NCI-H69 (cell line): ENCODE measurements at regions not wholly inside any gene's neighbourhood (a gene's known extent, or its start where the extent isn't known, plus 50 kb on each side); places are given as distances from the start of the nearest gene placed in this dataset.

Source experiments
- DNase-seq: peaks from one replicate; lab custom pipeline; 2025; lab: John Stamatoyannopoulos, UW

DNA sequence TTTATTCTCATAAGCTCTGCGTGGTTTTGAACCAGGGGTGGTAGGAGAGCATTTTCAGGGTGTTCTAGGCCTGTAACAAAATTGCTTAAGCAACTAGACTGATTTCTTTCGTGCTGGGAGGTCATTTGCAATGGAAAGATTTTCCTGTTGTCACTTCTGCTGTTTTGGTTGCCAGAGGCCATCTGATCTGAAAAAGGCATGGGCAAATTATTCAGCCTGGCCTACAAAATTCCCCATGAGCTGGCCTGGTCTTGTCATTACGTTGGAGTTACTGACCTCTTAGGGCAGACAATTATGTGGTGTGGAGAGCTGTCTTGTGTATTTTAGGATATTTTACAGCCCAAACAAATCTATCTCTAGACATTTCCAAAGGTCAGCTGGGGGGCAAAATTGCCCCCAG is 444.4 kb upstream of the DAB1 start:
- no peak for DNase-seq

DNA sequence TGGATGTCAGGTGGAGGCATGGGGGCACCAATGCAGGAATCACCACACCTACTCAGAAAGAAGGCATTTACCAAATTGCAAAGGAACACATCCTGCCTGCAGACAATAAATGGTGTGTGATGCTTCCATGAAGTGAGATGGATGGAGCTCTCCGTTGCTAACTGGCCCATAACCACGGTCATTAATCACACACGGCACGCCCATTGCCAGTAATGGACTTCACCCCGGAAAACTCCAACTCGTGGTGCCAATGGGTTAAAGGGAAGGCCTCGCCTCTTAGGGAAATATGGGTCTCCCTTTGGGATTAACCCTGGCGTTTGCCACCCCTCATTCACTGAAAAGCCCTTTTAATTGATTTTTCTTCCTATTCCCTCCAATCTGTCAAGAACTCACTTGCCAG is 443.1 kb upstream of the DAB1 start:
- no peak for DNase-seq

DNA sequence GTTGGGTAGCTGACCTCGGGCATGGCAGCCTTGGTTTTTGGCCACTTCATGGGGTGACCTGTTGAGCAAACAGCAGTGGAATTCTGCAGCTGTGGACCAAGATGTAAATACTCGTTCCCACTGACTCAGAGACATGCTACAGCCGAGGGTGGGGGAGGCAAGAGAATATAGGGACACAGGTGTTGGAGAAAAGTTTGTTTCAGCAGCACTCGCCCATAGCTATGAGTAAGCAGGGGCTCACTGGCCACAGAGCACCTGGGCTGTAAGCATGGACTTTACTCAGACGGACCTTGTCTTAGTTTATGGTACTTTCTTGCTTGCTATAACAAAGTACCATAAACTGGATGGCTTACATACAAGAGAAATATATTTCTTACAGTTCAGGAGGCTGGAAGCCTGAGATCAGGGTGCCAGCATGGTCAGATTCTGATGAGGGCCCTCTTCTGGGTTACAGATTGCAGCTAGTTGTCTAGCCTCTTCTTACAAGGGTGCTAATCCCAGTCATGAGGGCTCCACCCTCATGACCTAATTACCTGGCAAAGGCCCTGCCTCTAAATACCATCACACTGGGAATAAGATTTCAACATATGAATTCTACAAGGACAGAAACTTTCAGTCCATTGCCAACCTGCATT is 437.2 kb upstream of the DAB1 start:
- no peak for DNase-seq

DNA sequence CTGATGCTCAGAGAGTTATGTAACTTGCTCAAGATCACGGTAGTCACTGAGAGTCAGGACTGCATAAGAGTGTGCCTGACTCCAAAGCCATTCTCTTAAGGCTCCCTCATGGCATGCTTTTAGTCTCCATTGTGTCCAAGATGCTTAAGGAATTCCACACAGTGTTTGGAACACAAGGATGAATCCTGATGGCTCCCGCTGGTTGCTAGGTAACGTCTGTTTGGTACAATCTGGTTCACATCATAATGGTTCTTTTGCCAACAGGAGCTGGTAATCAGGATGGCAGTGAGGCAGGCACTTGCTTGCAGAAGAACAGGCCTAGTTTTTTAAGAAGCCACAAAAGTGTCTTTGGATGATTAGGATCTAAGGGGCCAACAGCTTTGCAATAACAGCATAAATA is 436.5 kb upstream of the DAB1 start:
- no peak for DNase-seq

DNA sequence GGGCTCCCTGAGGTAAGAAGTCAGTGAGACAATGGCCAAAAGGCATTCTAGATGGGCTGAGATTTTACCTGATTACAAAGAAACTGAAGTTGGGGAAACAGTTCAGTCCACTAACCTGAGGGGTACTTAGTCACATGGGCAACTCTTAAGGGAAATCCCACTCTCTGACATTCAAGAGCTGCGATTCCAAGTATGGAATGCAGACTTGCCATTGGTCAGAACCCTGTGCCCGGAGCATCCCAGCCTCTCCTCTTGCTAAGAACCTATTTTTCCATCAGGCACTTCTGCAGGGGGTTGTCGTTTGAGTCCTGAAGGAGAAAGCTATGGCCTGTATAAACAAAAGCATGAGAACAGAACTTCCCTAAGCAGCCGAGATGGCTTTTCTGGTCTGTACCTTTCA is 434.9 kb upstream of the DAB1 start:
- DNase-seq, result no peak

DNA sequence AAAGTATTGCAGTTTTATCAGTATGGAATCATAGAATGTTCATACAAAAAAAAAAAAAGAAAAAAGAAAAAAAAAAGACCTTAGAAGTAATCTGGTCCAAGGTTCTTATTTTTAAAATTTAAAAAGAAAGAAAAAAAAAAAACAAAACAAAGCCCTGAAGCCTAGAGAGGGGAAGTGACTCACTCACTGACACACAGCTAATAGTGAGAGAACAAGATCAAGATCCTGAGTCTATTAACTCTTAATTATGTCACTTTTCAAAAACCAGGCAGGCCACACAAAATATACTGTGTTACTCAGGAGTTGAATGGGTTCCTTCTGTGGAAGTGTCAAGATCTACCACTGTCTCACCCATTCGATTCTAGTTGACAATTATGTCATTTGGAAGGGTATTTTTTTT is 433.9 kb upstream of the DAB1 start:
- DNase-seq, result no peak

DNA sequence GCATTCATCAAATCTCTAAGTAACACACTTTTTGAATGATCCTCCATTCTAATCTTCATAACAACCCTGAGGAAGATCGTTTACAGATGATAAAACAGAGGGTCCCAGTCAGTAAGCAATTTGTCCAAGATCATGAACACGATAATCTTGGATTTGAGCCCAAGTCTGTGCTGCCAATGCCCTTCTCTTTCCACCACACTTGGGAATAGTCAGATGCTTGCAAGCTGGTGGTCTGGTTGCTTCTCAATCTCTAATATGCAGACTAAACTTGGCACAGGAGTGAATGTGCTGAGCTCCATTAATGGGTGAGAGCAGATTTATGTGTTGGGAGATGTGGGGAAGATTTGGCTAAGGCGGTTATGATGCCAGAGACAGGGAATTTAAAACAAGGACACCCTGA is 430.6 kb upstream of the DAB1 start:
- DNase-seq, result no peak

DNA sequence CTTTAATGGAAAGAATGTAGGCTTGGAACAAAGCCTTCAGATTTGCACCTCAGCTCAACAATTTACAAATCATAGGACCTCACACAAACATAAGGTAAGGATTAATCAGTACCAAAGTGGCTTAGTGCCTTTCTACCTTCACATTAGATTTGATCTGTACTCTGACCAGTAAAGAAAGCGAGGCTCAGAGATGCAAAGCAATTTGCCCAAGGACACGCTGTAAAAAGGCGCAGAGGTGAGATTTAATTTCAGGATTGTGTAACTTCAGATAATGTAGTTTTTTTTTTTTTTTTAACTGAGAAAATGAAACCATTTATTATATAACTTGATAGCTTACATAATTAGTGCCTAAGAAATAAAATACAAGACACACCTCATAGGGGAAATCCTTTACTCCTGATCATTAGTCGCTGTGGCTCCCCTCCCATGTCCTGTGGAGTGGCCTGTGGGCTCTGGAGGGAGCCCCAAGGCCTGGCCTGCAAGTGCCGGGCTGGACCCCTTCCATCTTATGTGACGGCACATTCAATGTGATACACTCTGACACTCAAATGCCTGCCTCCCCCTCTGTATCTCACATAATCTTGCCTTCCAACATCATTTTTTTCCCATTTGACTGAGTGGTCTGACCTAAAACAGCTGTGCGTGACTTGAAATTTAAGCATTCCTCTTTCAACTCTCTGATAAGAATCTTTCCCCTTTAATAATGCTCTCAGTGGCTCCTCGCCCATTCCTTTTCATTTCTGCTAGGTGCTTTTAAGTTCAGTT is 426.5 kb upstream of the DAB1 start:
- DNase-seq, result no peak

DNA sequence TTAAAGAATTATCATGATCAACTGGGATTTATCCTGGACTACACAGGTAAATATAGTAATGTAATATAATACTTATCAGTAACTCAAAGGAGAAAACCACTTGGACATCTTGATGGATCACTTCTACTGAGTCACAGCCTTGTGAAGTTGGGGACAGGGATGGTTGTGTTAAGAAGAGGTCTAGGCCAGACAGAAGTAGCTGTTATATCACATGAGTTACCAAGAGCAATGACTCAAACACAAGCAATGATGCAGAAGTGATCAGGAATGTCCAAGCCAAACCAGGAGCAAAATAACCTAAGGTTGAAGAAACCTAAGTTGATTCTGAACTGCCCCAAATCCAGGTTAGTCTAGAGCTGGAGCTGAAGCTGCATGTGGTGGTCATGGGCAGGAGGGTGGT is 424.5 kb upstream of the DAB1 start:
- no peak for DNase-seq

DNA sequence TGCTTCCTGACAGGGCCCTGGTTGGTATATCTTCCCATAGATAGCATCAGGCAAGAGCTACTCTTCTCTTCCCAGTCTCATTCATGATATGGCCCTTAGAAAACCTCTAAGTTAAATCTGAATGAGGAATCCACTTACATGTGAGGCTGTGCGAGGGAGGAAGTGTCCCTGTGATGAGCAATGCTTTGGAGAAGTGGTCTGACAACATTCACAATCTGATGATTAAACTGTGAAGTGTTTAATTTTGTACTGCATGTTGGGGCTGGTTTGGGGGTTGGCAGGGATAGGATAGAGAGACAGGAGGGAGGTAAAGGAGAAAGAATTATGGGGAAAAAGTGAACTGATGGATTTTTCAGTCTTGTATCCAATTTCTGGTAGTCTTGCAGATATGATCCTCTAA is 421.2 kb upstream of the DAB1 start:
- no peak for DNase-seq

DNA sequence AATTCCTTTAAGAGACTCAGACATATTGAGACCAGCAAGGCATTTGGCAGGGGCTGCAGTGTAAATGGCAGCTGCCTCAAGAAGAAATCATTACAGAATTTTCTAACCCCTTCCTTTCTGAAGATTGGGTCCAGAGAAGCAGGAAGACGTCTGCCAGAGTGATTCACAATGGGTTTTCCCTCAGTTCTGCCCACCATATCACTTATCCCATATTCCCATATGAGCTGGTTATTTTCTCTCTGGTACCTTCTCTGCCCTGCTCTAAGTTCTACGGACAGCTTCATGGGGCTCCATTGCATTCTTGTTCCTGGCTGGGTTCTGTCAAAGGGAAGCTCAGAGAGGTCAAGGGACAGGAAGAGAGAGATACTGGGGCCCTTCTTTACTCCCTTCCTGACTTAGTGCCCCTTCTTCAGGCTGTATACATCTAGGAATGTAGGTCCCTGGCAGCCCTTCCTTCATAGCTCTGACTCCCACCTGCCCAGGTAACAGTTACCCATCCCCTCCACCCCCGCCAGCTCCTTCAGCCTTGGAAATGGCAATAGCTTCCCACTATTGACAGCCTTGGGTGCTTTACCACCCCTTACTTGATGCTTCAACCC is 420.6 kb upstream of the DAB1 start:
- no peak for DNase-seq

DNA sequence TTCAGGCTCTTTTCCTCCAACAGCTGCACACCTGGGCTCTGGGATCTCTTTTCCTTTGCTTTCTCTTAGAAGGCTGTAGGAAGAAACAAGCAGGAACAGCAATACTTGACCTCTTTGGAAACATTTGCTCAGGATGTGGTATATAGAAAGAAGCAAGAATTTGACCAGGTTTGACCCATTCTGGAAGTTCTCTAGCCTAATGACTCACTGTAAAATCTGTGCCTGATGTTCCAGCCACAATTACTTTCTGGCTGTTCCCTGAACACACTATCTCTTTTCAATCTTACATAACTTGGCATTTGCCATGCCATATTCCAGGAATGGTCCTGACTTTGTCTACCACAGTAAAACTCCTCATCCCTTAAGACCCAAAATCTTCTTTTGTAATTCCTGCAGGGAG is 419.9 kb upstream of the DAB1 start:
- DNase-seq, result no peak

DNA sequence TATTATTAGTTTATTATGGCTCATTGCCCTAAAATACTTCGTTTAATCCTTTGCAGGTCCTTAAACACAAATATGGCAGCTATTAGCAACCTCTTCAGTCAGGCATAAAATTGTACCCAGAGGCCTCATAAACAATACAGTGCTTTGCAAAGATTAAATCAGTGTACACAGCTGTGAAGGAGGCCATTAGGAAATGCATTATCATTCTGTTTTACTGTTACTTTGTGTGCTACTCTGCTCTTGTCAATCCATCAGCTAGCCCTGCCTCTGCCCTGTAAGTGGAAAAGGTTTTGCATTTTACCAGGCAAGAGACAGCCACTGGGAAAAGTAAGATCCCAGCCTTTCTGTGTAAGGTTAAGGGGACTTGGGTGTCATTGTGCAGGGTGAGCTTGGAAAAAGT is 415.7 kb upstream of the DAB1 start:
- DNase-seq, result no peak

DNA sequence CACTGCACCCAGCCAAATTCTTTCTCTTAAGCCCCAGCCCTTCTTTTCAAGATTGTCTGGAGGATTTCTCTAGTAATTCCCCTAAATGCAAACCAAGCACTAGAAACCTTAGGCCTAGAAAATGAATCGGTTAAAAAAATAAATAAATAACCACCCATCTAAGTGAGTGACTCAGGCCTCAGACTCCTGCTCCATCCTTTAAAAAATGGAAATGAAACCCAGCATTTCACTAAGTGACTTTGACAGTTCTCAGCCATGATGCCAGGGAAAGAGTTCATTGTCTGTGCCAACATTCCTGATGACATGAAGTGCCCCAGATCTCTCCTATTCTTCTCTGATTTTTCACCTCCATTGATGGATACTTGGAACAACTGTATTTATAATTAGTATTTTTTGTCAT is 415.2 kb upstream of the DAB1 start:
- DNase-seq, result no peak

DNA sequence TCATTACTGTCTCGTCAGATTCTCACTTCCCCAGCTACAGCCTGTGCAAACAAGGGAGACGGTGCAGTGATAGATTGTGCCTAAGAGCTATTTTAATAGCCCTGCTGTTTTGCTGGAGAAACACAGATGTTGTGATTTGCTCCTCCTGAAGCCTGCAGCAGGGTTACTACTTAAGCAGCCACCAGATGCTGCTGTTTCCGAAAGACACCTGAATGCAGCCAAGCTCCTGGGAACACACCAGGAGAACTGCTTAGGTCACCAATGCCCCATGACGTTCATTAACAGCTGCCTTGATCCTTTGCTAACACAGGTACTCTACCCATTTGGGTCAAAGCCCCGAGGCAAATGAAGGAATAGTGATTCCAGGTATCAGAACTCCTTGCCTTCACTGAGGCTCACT is 411.8 kb upstream of the DAB1 start:
- no peak for DNase-seq

DNA sequence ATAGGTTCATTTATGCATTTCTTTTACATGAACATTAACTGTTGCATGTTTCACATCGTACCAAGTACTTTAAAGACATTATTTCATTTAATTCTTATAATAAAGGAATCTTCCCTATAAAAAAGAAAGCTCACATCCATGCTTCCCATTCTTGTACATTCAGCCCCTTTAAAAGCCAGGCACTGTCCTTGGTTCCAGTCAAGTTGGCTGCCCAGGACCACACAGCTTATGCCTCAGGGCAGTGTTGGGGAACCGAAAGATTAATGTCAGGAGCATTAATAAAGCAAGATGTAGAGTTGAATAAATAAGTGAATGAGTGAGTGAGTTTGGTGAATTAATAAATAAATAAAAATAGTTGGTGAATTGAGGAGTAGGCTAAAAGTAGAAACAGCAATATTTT is 409.4 kb upstream of the DAB1 start:
- DNase-seq, result no peak

DNA sequence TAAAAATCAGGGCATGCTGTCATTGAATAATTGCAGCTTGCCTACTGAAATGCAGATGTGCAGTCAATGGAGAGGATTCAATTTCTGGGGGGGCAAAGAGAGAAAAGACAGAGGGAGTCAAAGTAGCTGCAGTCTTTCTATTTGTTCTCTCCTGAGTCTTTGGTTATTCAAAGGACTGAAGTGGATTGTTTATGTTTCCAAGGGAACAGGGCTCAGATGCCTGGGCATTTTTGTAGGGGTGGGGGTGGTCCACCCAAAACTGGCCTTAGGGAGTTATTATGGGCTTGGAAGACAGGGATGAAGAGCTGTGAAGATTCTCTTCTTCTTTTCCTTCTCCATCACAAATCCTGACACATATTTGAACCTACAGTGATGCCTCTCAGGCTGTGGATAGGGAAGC is 408.8 kb upstream of the DAB1 start:
- DNase-seq, result no peak

DNA sequence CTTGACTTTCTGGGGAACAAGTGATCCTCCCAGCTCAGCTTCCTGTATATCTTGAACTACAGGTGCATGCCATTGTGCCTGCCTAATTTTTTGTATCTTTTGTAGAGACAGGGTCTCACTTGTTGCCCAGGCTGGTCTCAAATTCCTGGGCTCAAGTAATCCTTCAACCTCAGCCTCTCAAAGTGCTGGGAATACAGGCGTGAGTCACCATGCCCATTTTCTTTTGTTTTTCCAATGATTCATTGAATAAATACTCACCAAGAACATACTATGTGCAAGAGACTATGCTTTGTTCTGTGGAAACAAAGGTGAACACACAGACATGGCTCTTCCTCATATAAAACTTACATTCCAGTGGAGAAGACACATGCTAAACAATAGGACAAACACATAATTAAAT is 407.8 kb upstream of the DAB1 start:
- no peak for DNase-seq

DNA sequence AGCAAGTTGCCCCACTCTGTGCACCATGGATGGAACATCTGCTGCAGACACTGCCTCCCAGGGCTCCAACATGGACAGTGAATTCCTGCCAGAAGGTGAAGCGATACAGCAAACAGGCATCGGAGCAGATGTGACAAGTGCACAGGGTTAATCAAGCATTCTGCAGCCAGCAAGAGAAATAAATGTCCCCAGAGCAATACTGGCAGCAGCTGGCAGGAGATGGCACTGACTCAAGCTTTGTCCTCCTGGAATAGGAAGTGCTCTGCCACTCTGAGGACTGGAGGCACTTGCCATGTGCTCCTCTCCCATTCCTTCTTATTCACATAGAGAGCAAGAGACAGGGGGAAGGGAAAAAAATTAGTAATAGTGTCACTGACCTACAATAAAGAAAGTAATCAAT is 402.7 kb upstream of the DAB1 start:
- no peak for DNase-seq

DNA sequence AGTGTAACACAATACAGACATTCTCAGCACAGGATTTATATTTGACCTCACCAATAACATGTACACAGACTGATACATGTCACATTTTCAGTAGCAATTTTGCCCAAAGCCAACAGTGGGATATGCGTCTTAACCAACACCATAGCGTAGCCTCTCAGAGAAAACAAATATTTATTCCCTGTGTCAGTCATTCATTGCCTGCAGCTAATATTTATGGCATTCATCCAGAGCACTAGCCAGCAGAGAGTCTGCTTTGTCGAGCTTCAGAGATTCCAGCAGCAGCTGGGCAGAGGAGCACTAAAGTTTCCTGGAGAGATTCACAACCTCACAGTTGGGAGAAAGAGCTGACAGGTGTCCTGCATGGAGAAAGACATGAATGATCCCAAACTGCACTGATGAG is 400.7 kb upstream of the DAB1 start:
- no peak for DNase-seq

DNA sequence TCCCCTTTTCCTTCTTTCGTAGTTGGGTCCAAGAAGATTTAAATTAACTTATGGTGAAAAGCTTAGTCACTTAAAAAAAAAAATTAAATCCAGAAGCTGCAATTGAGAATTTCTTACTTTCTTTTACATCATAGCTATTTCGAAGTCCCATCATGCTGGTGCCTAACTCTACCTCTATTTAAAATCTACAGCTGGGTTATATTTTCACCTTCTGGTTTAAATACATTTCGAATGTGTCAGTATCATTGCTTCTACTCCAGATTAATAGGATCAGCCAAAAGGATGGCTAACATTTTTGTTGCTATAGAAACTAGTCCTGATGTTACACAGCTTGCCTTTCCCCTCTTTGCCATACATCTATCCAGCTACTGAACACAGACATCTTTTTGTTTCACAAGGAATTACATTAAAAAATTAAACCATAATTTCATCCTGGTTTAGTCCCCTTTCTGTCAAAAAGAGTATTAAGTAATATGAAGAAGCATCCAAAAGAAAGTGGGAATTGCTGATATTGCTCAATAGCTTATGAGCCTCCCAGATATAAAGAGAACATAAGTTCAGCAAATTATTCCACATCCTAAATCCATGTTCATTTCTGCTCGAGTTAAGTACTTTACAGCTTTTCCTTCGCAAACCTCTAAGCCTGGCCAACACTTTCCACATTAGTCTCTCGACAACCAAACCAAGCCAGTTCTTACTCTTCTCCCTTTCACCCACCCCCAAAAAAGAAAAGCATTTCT is 396.7 kb upstream of the DAB1 start:
- no peak for DNase-seq

DNA sequence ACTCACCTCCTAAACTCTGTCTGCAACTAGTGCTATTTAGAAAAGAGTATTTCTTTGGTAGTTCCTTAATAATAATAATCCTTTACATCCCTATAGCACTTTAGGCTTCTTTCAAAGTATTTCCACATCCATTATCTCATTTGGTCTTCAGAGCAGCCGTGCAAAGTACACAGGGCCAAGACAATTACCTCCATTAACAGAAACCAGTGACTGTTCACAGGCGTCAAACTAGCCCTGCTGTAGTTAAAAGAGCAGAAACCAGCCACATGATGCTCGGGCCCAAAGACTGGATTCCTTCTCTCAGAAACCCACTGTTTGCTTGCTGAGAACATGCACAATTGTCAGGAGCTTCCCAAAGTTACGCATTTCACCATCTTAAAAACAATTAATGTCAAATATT is 396.0 kb upstream of the DAB1 start:
- DNase-seq, result no peak

DNA sequence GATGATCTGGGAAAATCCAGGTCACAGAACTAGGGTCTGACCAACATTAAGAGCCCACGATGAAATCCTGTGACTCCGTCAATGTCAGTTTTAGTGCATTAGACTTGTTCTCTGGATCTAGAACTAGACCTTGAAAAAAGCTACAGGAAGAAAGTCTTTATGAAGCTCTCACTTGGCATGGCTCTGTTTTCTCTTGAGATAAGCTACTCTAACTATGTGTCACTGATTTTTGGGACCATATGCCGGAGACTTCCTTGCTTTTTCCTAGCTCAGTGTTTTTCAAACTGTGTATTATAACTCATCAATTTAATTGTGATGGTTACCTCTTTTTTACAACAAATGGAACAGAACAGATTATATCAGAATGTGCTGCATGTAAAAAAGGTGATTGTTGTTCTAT is 379.7 kb upstream of the DAB1 start:
- DNase-seq, result no peak
